ENCODE measurements at regions not wholly inside any gene's neighbourhood (a gene's known extent, or its start where the extent isn't known, plus 50 kb on each side); places are given as distances from the start of the nearest gene placed in this dataset.

DNA sequence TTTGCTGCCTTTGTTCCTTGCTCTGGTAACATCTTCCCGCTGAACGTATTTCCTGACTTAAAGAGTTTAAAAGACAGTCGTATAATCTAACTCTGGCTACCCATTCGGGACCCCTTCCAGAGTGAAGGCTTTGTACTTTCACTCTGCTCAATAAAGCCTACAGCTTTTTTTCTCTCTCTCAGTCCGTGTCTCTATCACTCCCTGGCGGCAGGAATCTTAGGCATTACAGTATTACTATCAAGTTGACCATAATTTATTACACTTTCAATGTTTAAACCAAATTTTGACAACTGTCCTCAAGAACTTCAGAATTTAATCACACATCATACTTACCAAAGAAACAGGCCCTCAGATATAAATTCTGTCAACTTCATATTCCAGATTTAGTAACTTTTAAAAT lies 967.9 kb downstream of the FSCB start:
- Histone ChIP-seq H3K56ac (ENCODE audit: extremely low read depth, insufficient read depth, low read length) (no peak overlapping the region), H2BK120ac (ENCODE audit: low read depth, low read length) (no peak overlapping the region), H3K14ac (replicated peaks; ENCODE audit: low read depth, low read length) (no peak overlapping the region), H3K36me3 (ENCODE audit: control insufficient read depth, insufficient read depth, low read length) (no peaks in the 10 kb centered on the region), H2BK15ac (ENCODE audit: low read depth, low read length) (no peak overlapping the region), H3K27ac (ENCODE audit: insufficient read depth, low read length) (no peak overlapping the region), H3K4ac (ENCODE audit: low read depth, low read length) (no peak overlapping the region), H3K18ac (ENCODE audit: low read depth, low read length) (no peak overlapping the region), H3K4me1 (ENCODE audit: control insufficient read depth, insufficient read depth, low read length) (no peaks in the 10 kb centered on the region), H2BK20ac (ENCODE audit: low read depth, low read length) (no peak overlapping the region), H4K8ac (ENCODE audit: low read depth in 2 of 2, low read length in 2 of 2) (no peak overlapping the region), H2AK9ac (replicated peaks; ENCODE audit: low read depth, low read length, poor library complexity) (no peak overlapping the region), H4K91ac (ENCODE audit: insufficient read depth, low read depth, low read length) (no peak overlapping the region), H2AK5ac (ENCODE audit: low read depth, low read length) (no peak overlapping the region), H3K79me1 (ENCODE audit: low read depth in 1 of 2, low read length in 2 of 2) (no peaks in the 10 kb centered on the region), H2BK5ac (ENCODE audit: low read depth, low read length, poor library complexity, severe bottlenecking) (no peak overlapping the region), H3K4me3 (ENCODE audit: insufficient read depth, low read depth, low read length) (no peak overlapping the region), H3K9me1 (ENCODE audit: insufficient read depth, low read length) (no peaks in the 10 kb centered on the region), H4K20me1 (ENCODE audit: insufficient read depth, low read length) (no peaks in the 10 kb centered on the region), H2AFZ (replicated peaks; ENCODE audit: low read length, poor library complexity) (no peak overlapping the region), H3K9ac (ENCODE audit: low read depth, low read length) (no peak overlapping the region), H3K23ac (ENCODE audit: low read depth, low read length) (no peak overlapping the region), H3K27me3 (ENCODE audit: control insufficient read depth, insufficient read depth, low read length) (no peaks in the 10 kb centered on the region), H3K4me2 (ENCODE audit: low read depth, low read length) (no peak overlapping the region), H3K9me3 (ENCODE audit: control insufficient read depth, insufficient read depth, low read length) (peaks cover 14% of the 10 kb centered on the region), H4K5ac (ENCODE audit: low read depth, low read length) (no peak overlapping the region)
- ATAC-seq (ENCODE audit: low read depth) (no peak), DNase-seq (peak; percentile 0)
- BruUV-seq (replicated peaks): no TSS peak
- CTCF ChIA-PET: no interaction called here
- no peak for TF ChIP-seq CHD1 (IDR thresholded peaks at IDR 0.05; ENCODE audit: low read depth, low read length)
- TF ChIP-seq, protein P1, sequence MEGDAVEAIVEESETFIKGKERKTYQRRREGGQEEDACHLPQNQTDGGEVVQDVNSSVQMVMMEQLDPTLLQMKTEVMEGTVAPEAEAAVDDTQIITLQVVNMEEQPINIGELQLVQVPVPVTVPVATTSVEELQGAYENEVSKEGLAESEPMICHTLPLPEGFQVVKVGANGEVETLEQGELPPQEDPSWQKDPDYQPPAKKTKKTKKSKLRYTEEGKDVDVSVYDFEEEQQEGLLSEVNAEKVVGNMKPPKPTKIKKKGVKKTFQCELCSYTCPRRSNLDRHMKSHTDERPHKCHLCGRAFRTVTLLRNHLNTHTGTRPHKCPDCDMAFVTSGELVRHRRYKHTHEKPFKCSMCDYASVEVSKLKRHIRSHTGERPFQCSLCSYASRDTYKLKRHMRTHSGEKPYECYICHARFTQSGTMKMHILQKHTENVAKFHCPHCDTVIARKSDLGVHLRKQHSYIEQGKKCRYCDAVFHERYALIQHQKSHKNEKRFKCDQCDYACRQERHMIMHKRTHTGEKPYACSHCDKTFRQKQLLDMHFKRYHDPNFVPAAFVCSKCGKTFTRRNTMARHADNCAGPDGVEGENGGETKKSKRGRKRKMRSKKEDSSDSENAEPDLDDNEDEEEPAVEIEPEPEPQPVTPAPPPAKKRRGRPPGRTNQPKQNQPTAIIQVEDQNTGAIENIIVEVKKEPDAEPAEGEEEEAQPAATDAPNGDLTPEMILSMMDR (conservative IDR thresholded peaks at IDR 0.05; ENCODE audit: low read depth, low read length): peak; percentile 21; the same call in 1 of the 2 replicates
- intact Hi-C loops (cut with micrococcal nuclease) (no loop called here), dilution Hi-C loops (cut with HindIII; ENCODE audit: low sequenced_read_pairs, unreplicated experiment) (no loop called here), in situ Hi-C loops (cut with MboI; ENCODE audit: low sequenced_read_pairs) (no loop called here)
- WGBS, 2 experiments (ENCODE audit: extremely low coverage in 2 of 2, insufficient read length in 1 of 2): 6% methylated on average over 5 of the region's 6 CpGs; no CpG with 5 or more reads in 1 of the 2 experiments
- POLR2A ChIA-PET (ENCODE audit: unreplicated experiment): no interaction called here
